ENCODE measurements at regions not wholly inside any gene's neighbourhood (a gene's known extent, or its start where the extent isn't known, plus 50 kb on each side); places are given as distances from the start of the nearest gene placed in this dataset.
"Not testable (repeated sequence)": the region's sequence is repeated elsewhere in the genome, so short reads cannot be mapped to it uniquely, and the experiment has no call there.

GRCh38 chr21:28480470-28480869 is 512.2 kb downstream of the LTN1 start:
- H3K9me3 Mint-ChIP-seq = no peaks in the 10 kb centered on the region
- DNase-seq (ENCODE audit: low spot score in 2 of 2) = no peak
- no peak overlapping the region for H3K27ac Mint-ChIP-seq
- peaks cover 5% of the 10 kb centered on the region for H3K4me1 Mint-ChIP-seq
- H3K27me3 Mint-ChIP-seq = no peaks in the 10 kb centered on the region
- no peaks in the 10 kb centered on the region for H3K36me3 Mint-ChIP-seq
- ATAC-seq (ENCODE audit: low read depth) = no peak
- no peak overlapping the region for H3K4me3 Mint-ChIP-seq

- Mint-ChIP-seq H3K36me3 (no peaks in the 10 kb centered on the region), H3K4me1 (peaks cover 9% of the 10 kb centered on the region), H3K9me3 (no peaks in the 10 kb centered on the region), H3K4me3 (no peak overlapping the region), H3K27me3 (no peaks in the 10 kb centered on the region), H3K27ac (no peak overlapping the region)
- DNase-seq (ENCODE audit: low spot score in 2 of 2) = no peak
- ATAC-seq (ENCODE audit: low read depth) = no peak
Observed at GRCh38 chr21:28473530-28474220, 519.0 kb downstream of the LTN1 start.

GRCh38 chr21:28472543-28472942 is 520.1 kb downstream of the LTN1 start:
- ATAC-seq (ENCODE audit: low read depth); H3K9me3 Mint-ChIP-seq; H3K4me1 Mint-ChIP-seq; H3K36me3 Mint-ChIP-seq; H3K27me3 Mint-ChIP-seq; DNase-seq (ENCODE audit: low spot score in 2 of 2); H3K4me3 Mint-ChIP-seq; H3K27ac Mint-ChIP-seq: not testable (repeated sequence)

- H3K4me3 Mint-ChIP-seq = no peak overlapping the region
- DNase-seq (ENCODE audit: low spot score in 2 of 2) (no peak), ATAC-seq (ENCODE audit: low read depth) (no peak)
- no peaks in the 10 kb centered on the region for H3K9me3 Mint-ChIP-seq
- H3K27me3 Mint-ChIP-seq = peaks cover 1% of the 10 kb centered on the region
- no peak overlapping the region for H3K27ac Mint-ChIP-seq
- H3K4me1 Mint-ChIP-seq = no peaks in the 10 kb centered on the region
- H3K36me3 Mint-ChIP-seq = no peaks in the 10 kb centered on the region
Observed at GRCh38 chr21:28464988-28465387, 527.7 kb downstream of the LTN1 start.

GRCh38 chr21:28464095-28464494 is 528.6 kb downstream of the LTN1 start:
- H3K36me3 Mint-ChIP-seq = no peaks in the 10 kb centered on the region
- no peak for DNase-seq (ENCODE audit: low spot score in 2 of 2)
- no peak overlapping the region for H3K27ac Mint-ChIP-seq
- H3K4me1 Mint-ChIP-seq = no peaks in the 10 kb centered on the region
- no peak for ATAC-seq (ENCODE audit: low read depth)
- H3K9me3 Mint-ChIP-seq = no peaks in the 10 kb centered on the region
- H3K4me3 Mint-ChIP-seq = no peak overlapping the region
- peaks cover 1% of the 10 kb centered on the region for H3K27me3 Mint-ChIP-seq

- no peak overlapping the region for H3K27ac Mint-ChIP-seq
Observed at GRCh38 chr21:28459193-28459592, 533.5 kb downstream of the LTN1 start.

GRCh38 chr21:28458446-28458845 is 534.2 kb downstream of the LTN1 start:
- H3K9me3 Mint-ChIP-seq = no peaks in the 10 kb centered on the region
- DNase-seq (ENCODE audit: low spot score in 2 of 2) = no peak
- ATAC-seq (ENCODE audit: low read depth) = no peak
- no peaks in the 10 kb centered on the region for H3K27me3 Mint-ChIP-seq
- H3K4me1 Mint-ChIP-seq = peaks cover 2% of the 10 kb centered on the region
- no peak overlapping the region for H3K27ac Mint-ChIP-seq
- H3K4me3 Mint-ChIP-seq = no peak overlapping the region
- H3K36me3 Mint-ChIP-seq = no peaks in the 10 kb centered on the region

More at GRCh38 chr21:28459193-28459592, 533.5 kb downstream of the LTN1 start:
- H3K4me3 Mint-ChIP-seq = no peak overlapping the region
- H3K9me3 Mint-ChIP-seq = no peaks in the 10 kb centered on the region
- ATAC-seq (ENCODE audit: low read depth) (no peak), DNase-seq (ENCODE audit: low spot score in 2 of 2) (no peak)
- peaks cover 2% of the 10 kb centered on the region for H3K4me1 Mint-ChIP-seq
- no peaks in the 10 kb centered on the region for H3K27me3 Mint-ChIP-seq
- H3K36me3 Mint-ChIP-seq = no peaks in the 10 kb centered on the region

GRCh38 chr21:28455253-28455600 is 537.5 kb downstream of the LTN1 start:
- DNase-seq (ENCODE audit: low spot score in 2 of 2) (no peak), ATAC-seq (ENCODE audit: low read depth) (no peak)
- Mint-ChIP-seq H3K36me3 (no peaks in the 10 kb centered on the region), H3K4me1 (peaks cover 2% of the 10 kb centered on the region), H3K27ac (no peak overlapping the region), H3K9me3 (no peaks in the 10 kb centered on the region), H3K4me3 (no peak overlapping the region), H3K27me3 (no peaks in the 10 kb centered on the region)

- no peaks in the 10 kb centered on the region for H3K27me3 Mint-ChIP-seq
Observed at GRCh38 chr21:28454564-28455252, 538.0 kb downstream of the LTN1 start.

GRCh38 chr21:28447462-28447861 is 545.2 kb downstream of the LTN1 start:
- DNase-seq (ENCODE audit: low spot score in 2 of 2) (no peak), ATAC-seq (ENCODE audit: low read depth) (no peak)
- Mint-ChIP-seq H3K4me3 (no peak overlapping the region), H3K9me3 (peaks cover 7% of the 10 kb centered on the region), H3K4me1 (no peaks in the 10 kb centered on the region), H3K27ac (no peak overlapping the region), H3K27me3 (no peaks in the 10 kb centered on the region), H3K36me3 (no peaks in the 10 kb centered on the region)

More at GRCh38 chr21:28454564-28455252, 538.0 kb downstream of the LTN1 start:
- no peak overlapping the region for H3K27ac Mint-ChIP-seq
- no peak overlapping the region for H3K4me3 Mint-ChIP-seq
- peaks cover 2% of the 10 kb centered on the region for H3K4me1 Mint-ChIP-seq
- ATAC-seq (ENCODE audit: low read depth) = no peak
- no peaks in the 10 kb centered on the region for H3K36me3 Mint-ChIP-seq
- no peak for DNase-seq (ENCODE audit: low spot score in 2 of 2)
- H3K9me3 Mint-ChIP-seq = no peaks in the 10 kb centered on the region

GRCh38 chr21:28445141-28445830 is 547.4 kb downstream of the LTN1 start:
- Mint-ChIP-seq H3K27me3 (no peaks in the 10 kb centered on the region), H3K4me1 (no peaks in the 10 kb centered on the region), H3K27ac (no peak overlapping the region), H3K36me3 (no peaks in the 10 kb centered on the region), H3K4me3 (no peak overlapping the region), H3K9me3 (peaks cover 7% of the 10 kb centered on the region)
- no peak for ATAC-seq (ENCODE audit: low read depth)
- DNase-seq (ENCODE audit: low spot score in 2 of 2) = no peak

GRCh38 chr21:28444557-28444956 is 548.1 kb downstream of the LTN1 start:
- no peak for DNase-seq (ENCODE audit: low spot score in 2 of 2)
- peaks cover 7% of the 10 kb centered on the region for H3K9me3 Mint-ChIP-seq
- H3K27me3 Mint-ChIP-seq = no peaks in the 10 kb centered on the region

GRCh38 chr21:28444111-28444510 is 548.6 kb downstream of the LTN1 start:
- ATAC-seq (ENCODE audit: low read depth) (no peak), DNase-seq (ENCODE audit: low spot score in 2 of 2) (no peak)
- peaks cover 7% of the 10 kb centered on the region for H3K9me3 Mint-ChIP-seq
- H3K4me3 Mint-ChIP-seq = no peak overlapping the region
- H3K4me1 Mint-ChIP-seq = no peaks in the 10 kb centered on the region
- no peaks in the 10 kb centered on the region for H3K27me3 Mint-ChIP-seq
- no peaks in the 10 kb centered on the region for H3K36me3 Mint-ChIP-seq
- no peak overlapping the region for H3K27ac Mint-ChIP-seq

More at GRCh38 chr21:28444557-28444956, 548.1 kb downstream of the LTN1 start:
- H3K36me3 Mint-ChIP-seq = no peaks in the 10 kb centered on the region
- ATAC-seq (ENCODE audit: low read depth) = no peak
- H3K4me1 Mint-ChIP-seq = no peaks in the 10 kb centered on the region
- no peak overlapping the region for H3K4me3 Mint-ChIP-seq
- no peak overlapping the region for H3K27ac Mint-ChIP-seq

GRCh38 chr21:28442624-28443023 is 550.1 kb downstream of the LTN1 start:
- peaks cover 6% of the 10 kb centered on the region for H3K9me3 Mint-ChIP-seq
- no peaks in the 10 kb centered on the region for H3K27me3 Mint-ChIP-seq
- H3K36me3 Mint-ChIP-seq = no peaks in the 10 kb centered on the region
- H3K4me3 Mint-ChIP-seq = no peak overlapping the region
- no peaks in the 10 kb centered on the region for H3K4me1 Mint-ChIP-seq
- no peak overlapping the region for H3K27ac Mint-ChIP-seq
- ATAC-seq (ENCODE audit: low read depth) = no peak
- DNase-seq (ENCODE audit: low spot score in 2 of 2) = no peak
